SK-N-SH (cell line): ENCODE measurements at regions not wholly inside any gene's neighbourhood (a gene's known extent, or its start where the extent isn't known, plus 50 kb on each side); places are given as distances from the start of the nearest gene placed in this dataset.

Experiments
- CTCF ChIA-PET: fragments of 300-600, 350-600 bp; formaldehyde crosslinking; extraction: SDS; loops from one replicate; lab custom pipeline; 2021; lab: Yijun Ruan, JAX
- POLR2A ChIA-PET: fragments of 350-600 bp; sonication (Branson Sonifier 250); formaldehyde crosslinking; extraction: SDS; loops from one replicate; lab custom pipeline; 2020; ENCODE audit warnings: antibody characterized with exemption, inconsistent platforms; lab: Yijun Ruan, JAX
- DNase-seq: peaks from one replicate; pipeline ENCODE4 v3.0.0; 2012
- H2AFZ ChIP-seq: fragments of 200-600 bp; sonication (generic); 2 replicates; pipeline ENCODE4 v1.8.1; 2016; ENCODE audit warnings: antibody characterized with exemption, mild to moderate bottlenecking, low read depth
- H3F3A ChIP-seq: fragments of 200-600 bp; sonication (generic); replicated peaks from 2 replicates; pipeline ENCODE3; 2016; ENCODE audit warnings: antibody characterized with exemption, mild to moderate bottlenecking; ENCODE audit not compliant: insufficient read depth
- H3K27ac ChIP-seq, 2 experiments: fragments of 200-500 bp in 1 of 2; fragments of 200-600 bp in 1 of 2; sonication (Bioruptor generic) in 1 of 2; sonication (generic), shearing (Covaris generic) in 1 of 2; 2 replicates each; pipeline versions ENCODE4 v1.5.1 to v1.6.1; 2014 to 2016; ENCODE audit warnings: low read depth in 2 of 2, inconsistent platforms in 1 of 2, low read length in 1 of 2, mild to moderate bottlenecking in 1 of 2, mixed read lengths in 1 of 2
- H3K27me3 ChIP-seq: fragments of 200-600 bp; sonication (generic), shearing (Covaris generic); 2 replicates; pipeline ENCODE4 v1.6.1; 2016; ENCODE audit warnings: mixed run types; ENCODE audit not compliant: insufficient read depth
- H3K36me3 ChIP-seq, 2 experiments: fragments of 200-500 bp in 1 of 2; fragments of 200-600 bp in 1 of 2; sonication (Bioruptor generic) in 1 of 2; sonication (generic) in 1 of 2; replicated peaks in 1 of 2; 2 replicates each; pipeline versions ENCODE3 to v1.5.1; 2014 to 2016; ENCODE audit warnings: low read length in 1 of 2, mild to moderate bottlenecking in 1 of 2; ENCODE audit not compliant: insufficient read depth in 2 of 2, control insufficient read depth in 1 of 2
- H3K4me1 ChIP-seq, 2 experiments: fragments of 200-500 bp in 1 of 2; fragments of 200-600 bp in 1 of 2; sonication (Bioruptor generic) in 1 of 2; sonication (generic), shearing (Covaris generic) in 1 of 2; 2 replicates each; pipeline versions ENCODE4 v1.5.1 to v1.6.1; 2014 to 2016; ENCODE audit warnings: low read depth in 1 of 2, low read length in 1 of 2, mixed run types in 1 of 2; ENCODE audit not compliant: insufficient read depth in 2 of 2, control insufficient read depth in 1 of 2
- H3K4me2 ChIP-seq: fragments of 200-600 bp; sonication (generic), shearing (Covaris generic); 2 replicates; pipeline ENCODE4 v1.6.1; 2017; ENCODE audit warnings: mixed run types
- H3K4me3 ChIP-seq, 2 experiments: fragments of 200-500 bp in 1 of 2; fragments of 200-600 bp in 1 of 2; sonication (Bioruptor generic) in 1 of 2; sonication (generic), shearing (Covaris generic) in 1 of 2; 2 replicates each; pipeline versions ENCODE4 v1.5.1 to v1.8.1; 2014 to 2016; ENCODE audit warnings: low read depth in 2 of 2, inconsistent platforms in 1 of 2, low read length in 1 of 2, mild to moderate bottlenecking in 1 of 2, mixed read lengths in 1 of 2, moderate library complexity in 1 of 2
- H3K79me2 ChIP-seq: fragments of 200-600 bp; sonication (generic); 2 replicates; pipeline ENCODE4 v1.8.1; 2017; ENCODE audit warnings: mild to moderate bottlenecking; ENCODE audit not compliant: insufficient read depth
- H3K9ac ChIP-seq: fragments of 200-600 bp; sonication (generic); 2 replicates; pipeline ENCODE4 v1.6.1; 2017; ENCODE audit warnings: mixed run types
- H3K9me2 ChIP-seq: fragments of 200-600 bp; sonication (generic); 2 replicates; pipeline ENCODE4 v1.6.1; 2017; ENCODE audit warnings: mixed run types
- H3K9me3 ChIP-seq: fragments of 200-600 bp; sonication (generic); 2 replicates; pipeline ENCODE4 v1.6.1; 2017; ENCODE audit warnings: mixed run types, mild to moderate bottlenecking, moderate library complexity
- H4K20me1 ChIP-seq: fragments of 200-600 bp; sonication (generic); 2 replicates; pipeline ENCODE4 v1.6.1; 2017; ENCODE audit warnings: mild to moderate bottlenecking, mixed run types; ENCODE audit not compliant: insufficient read depth
- CTCF ChIP-seq: fragments of 200-600 bp; sonication (generic); IDR thresholded peaks from 2 replicates; pipeline ENCODE4 v1.6.1; 2017; ENCODE audit warnings: antibody characterized with exemption, mild to moderate bottlenecking, moderate library complexity
- ELF1 ChIP-seq: IDR thresholded peaks from 2 replicates; pipeline ENCODE4 v1.4.0; 2012
- EP300 ChIP-seq, 2 experiments: IDR thresholded peaks; 2 replicates each; pipeline versions ENCODE4 v1.4.0 to v1.6.1; 2012; ENCODE audit warnings: borderline replicate concordance in 1 of 2, low read depth in 1 of 2, low read length in 1 of 2
- EZH2phosphoT487 ChIP-seq: fragments of 200-600 bp; sonication (generic); IDR thresholded peaks from 2 replicates; pipeline ENCODE4 v1.6.1; 2017; ENCODE audit warnings: low read depth, mixed run types, mild to moderate bottlenecking, antibody characterized with exemption, moderate library complexity, borderline replicate concordance
- FOXJ3 ChIP-seq: sonication (generic); formaldehyde crosslinking; IDR thresholded peaks from 2 replicates; pipeline ENCODE4 v1.5.1; 2020; ENCODE audit warnings: mild to moderate bottlenecking, missing genetic modification reagents
- FOXM1 ChIP-seq: IDR thresholded peaks from 2 replicates; pipeline ENCODE4 v1.4.0; 2012; ENCODE audit warnings: low read depth, mild to moderate bottlenecking
- JUND ChIP-seq: IDR thresholded peaks from 2 replicates; pipeline ENCODE4 v1.4.0; 2012
- MAX ChIP-seq: IDR thresholded peaks from 2 replicates; pipeline ENCODE4 v1.4.0; 2012; ENCODE audit warnings: low read depth
- MEF2A ChIP-seq: IDR thresholded peaks from 2 replicates; pipeline ENCODE4 v1.4.0; 2012; ENCODE audit warnings: low read depth, borderline replicate concordance
- PBX3 ChIP-seq: IDR thresholded peaks from 2 replicates; pipeline ENCODE4; 2012
- POLR2AphosphoS5 ChIP-seq: IDR thresholded peaks from 2 replicates; pipeline ENCODE4 v1.6.1; 2012; ENCODE audit warnings: low read depth, low read length
- REST ChIP-seq: IDR thresholded peaks from 2 replicates; pipeline ENCODE4 v1.6.1; 2012; ENCODE audit warnings: mild to moderate bottlenecking, low read depth, low read length, moderate library complexity
- RFX5 ChIP-seq: IDR thresholded peaks from 2 replicates; pipeline ENCODE4 v1.6.1; 2012; ENCODE audit warnings: mild to moderate bottlenecking, improper control_type of control experiment, low read length
- TEAD4 ChIP-seq: IDR thresholded peaks from 2 replicates; pipeline ENCODE4 v1.4.0; 2012; ENCODE audit warnings: mild to moderate bottlenecking, borderline replicate concordance; ENCODE audit not compliant: insufficient read depth
- USF2 ChIP-seq: fragments of 150-350 bp; IDR thresholded peaks from 2 replicates; pipeline ENCODE4 v1.6.1; 2017; ENCODE audit warnings: antibody characterized with exemption, low read length, low read depth, borderline replicate concordance
- YY1 ChIP-seq: IDR thresholded peaks from 2 replicates; pipeline ENCODE4 v1.4.0; 2012; ENCODE audit warnings: low read depth, mild to moderate bottlenecking
- WGBS: methylation state at CpG from one replicate; pipeline ENCODE4 v1.1.6; 2017; ENCODE audit warnings: low lambda C conversion rate; 5-methylcytosine and 5-hydroxymethylcytosine counted together

- Histone ChIP-seq H3K9me2 (no peaks in the 10 kb centered on the region), H3K79me2 (no peaks in the 10 kb centered on the region), H4K20me1 (no peaks in the 10 kb centered on the region), H3K27me3 (peaks cover 6% of the 10 kb centered on the region; the same call in 1 of the 2 replicates), H3K9ac (no peak overlapping the region), H3F3A (no peaks in the 10 kb centered on the region), H3K4me3 (no peak overlapping the region), H3K9me3 (no peaks in the 10 kb centered on the region), H3K27ac (no peak overlapping the region), H3K4me2 (no peak overlapping the region), H3K36me3 (no peaks in the 10 kb centered on the region), H3K4me1 (peaks cover 0 to 2% of the 10 kb centered on the region in 2 experiments; a peak in 1 of 4 replicates), H2AFZ (no peak overlapping the region)
- WGBS: 41% methylated on average over 5 of the region's 5 CpGs
- POLR2A ChIA-PET: no interaction called here
- TF ChIP-seq TEAD4 (no peak), REST (no peak), FOXM1 (no peak), USF2 (no peak)
- CTCF ChIA-PET: no interaction called here
- DNase-seq: no peak
Observed at GRCh38 chr6:88558981-88559380, 392.8 kb upstream of the CNR1 start.

- DNase-seq: no peak
- Histone ChIP-seq H3K9ac (no peak overlapping the region), H3K9me2 (no peaks in the 10 kb centered on the region), H3K9me3 (no peaks in the 10 kb centered on the region), H3K27ac (no peak overlapping the region), H4K20me1 (no peaks in the 10 kb centered on the region), H3K36me3 (no peaks in the 10 kb centered on the region), H3K27me3 (peaks cover 6% of the 10 kb centered on the region; the same call in 1 of the 2 replicates), H3K4me3 (no peak overlapping the region), H3K4me1 (no peaks in the 10 kb centered on the region; a peak in 2 of 4 replicates), H3K79me2 (no peaks in the 10 kb centered on the region), H2AFZ (no peak overlapping the region), H3K4me2 (no peak overlapping the region), H3F3A (no peaks in the 10 kb centered on the region)
- TF ChIP-seq MEF2A (no peak), PBX3 (no peak), RFX5 (no peak), POLR2AphosphoS5 (no peak), REST (no peak), EZH2phosphoT487 (no peak), YY1 (no peak), CTCF (no peak), JUND (no peak), FOXM1 (no peak), FOXJ3 (CRISPR knock-in tag) (no peak), MAX (no peak), ELF1 (no peak), EP300 (IDR thresholded peaks at IDR 0.05; ENCODE audit: borderline replicate concordance in 1 of 2, low read depth in 1 of 2, low read length in 1 of 2) (no peak)
- ChIA-PET POLR2A (no interaction called here), CTCF (interaction anchor here (1.1 kb wide), 1 partner anchor 11 kb away, joined by 3 read pairs; no protein-coding TSS in a partner anchor)
- 28% methylated on average over 4 of the region's 4 CpGs for WGBS
Observed at GRCh38 chr6:88556663-88557062, 390.5 kb upstream of the CNR1 start.
